ENCODE measurements at regions not wholly inside any gene's neighbourhood (a gene's known extent, or its start where the extent isn't known, plus 50 kb on each side); places are given as distances from the start of the nearest gene placed in this dataset.

GRCh38 chr17:21538615-21539014, 153.7 kb upstream of the KCNJ18 start:
- H3K9ac ChIP-seq (ENCODE audit: low read depth, low read length) = no peak overlapping the region
- DNase-seq (no peak), ATAC-seq (ENCODE audit: insufficient read depth, low read depth) (no peak)
- no peak overlapping the region for H3K27ac ChIP-seq (ENCODE audit: low read length)
- TF ChIP-seq CTCF (IDR thresholded peaks at IDR 0.05; ENCODE audit: borderline replicate concordance, extremely low read depth, low read length, poor library complexity, severe bottlenecking) = no peak
- TF ChIP-seq EZH2 (IDR thresholded peaks at IDR 0.05; ENCODE audit: borderline replicate concordance, low read depth, low read length, severe bottlenecking) = no peak
- no peak overlapping the region for H3K4me2 ChIP-seq (ENCODE audit: insufficient read depth, low read length)
- H3K27me3 ChIP-seq (ENCODE audit: insufficient read depth, low read length, poor library complexity) = no peaks in the 10 kb centered on the region
- no peak overlapping the region for H2AFZ ChIP-seq (ENCODE audit: low read depth, low read length)
- peaks cover 6% of the 10 kb centered on the region for H3K9me3 ChIP-seq (ENCODE audit: insufficient read depth, low read length, severe bottlenecking)
- no peaks in the 10 kb centered on the region for H3K79me2 ChIP-seq (ENCODE audit: insufficient read depth, low read length)
- H4K20me1 ChIP-seq (ENCODE audit: insufficient read depth, low read length) = no peaks in the 10 kb centered on the region
- H3K36me3 ChIP-seq (ENCODE audit: insufficient read depth, low read length) = peaks cover 15% of the 10 kb centered on the region
- no peak overlapping the region for H3K4me3 ChIP-seq (ENCODE audit: low read depth in 1 of 2, low read length in 2 of 2)
- H3K4me1 ChIP-seq (ENCODE audit: insufficient read depth, low read length) = no peaks in the 10 kb centered on the region

GRCh38 chr17:21539146-21539545, 153.2 kb upstream of the KCNJ18 start:
- no peak overlapping the region for H3K4me3 ChIP-seq (ENCODE audit: low read depth in 1 of 2, low read length in 2 of 2)
- H3K9ac ChIP-seq (ENCODE audit: low read depth, low read length) = no peak overlapping the region
- H4K20me1 ChIP-seq (ENCODE audit: insufficient read depth, low read length) = no peaks in the 10 kb centered on the region
- no peaks in the 10 kb centered on the region for H3K4me1 ChIP-seq (ENCODE audit: insufficient read depth, low read length)
- ATAC-seq (ENCODE audit: insufficient read depth, low read depth) = no peak
- no peak overlapping the region for H3K27ac ChIP-seq (ENCODE audit: low read length)
- peaks cover 11% of the 10 kb centered on the region for H3K36me3 ChIP-seq (ENCODE audit: insufficient read depth, low read length)
- no peak overlapping the region for H3K4me2 ChIP-seq (ENCODE audit: insufficient read depth, low read length)
- no peak for DNase-seq
- TF ChIP-seq EZH2 (IDR thresholded peaks at IDR 0.05; ENCODE audit: borderline replicate concordance, low read depth, low read length, severe bottlenecking) = no peak
- TF ChIP-seq CTCF (IDR thresholded peaks at IDR 0.05; ENCODE audit: borderline replicate concordance, extremely low read depth, low read length, poor library complexity, severe bottlenecking) = no peak
- no peaks in the 10 kb centered on the region for H3K79me2 ChIP-seq (ENCODE audit: insufficient read depth, low read length)
- H3K9me3 ChIP-seq (ENCODE audit: insufficient read depth, low read length, severe bottlenecking) = peaks cover 6% of the 10 kb centered on the region
- H3K27me3 ChIP-seq (ENCODE audit: insufficient read depth, low read length, poor library complexity) = no peaks in the 10 kb centered on the region
- no peak overlapping the region for H2AFZ ChIP-seq (ENCODE audit: low read depth, low read length)

GRCh38 chr17:21540502-21540901, 151.8 kb upstream of the KCNJ18 start:
- no peaks in the 10 kb centered on the region for H3K27me3 ChIP-seq (ENCODE audit: insufficient read depth, low read length, poor library complexity)
- H3K36me3 ChIP-seq (ENCODE audit: insufficient read depth, low read length) = no peaks in the 10 kb centered on the region; the same call in 1 of the 2 replicates
- no peak overlapping the region for H3K27ac ChIP-seq (ENCODE audit: low read length)
- no peak for DNase-seq
- no peak overlapping the region for H2AFZ ChIP-seq (ENCODE audit: low read depth, low read length)
- TF ChIP-seq EZH2 (IDR thresholded peaks at IDR 0.05; ENCODE audit: borderline replicate concordance, low read depth, low read length, severe bottlenecking) = no peak
- TF ChIP-seq CTCF (IDR thresholded peaks at IDR 0.05; ENCODE audit: borderline replicate concordance, extremely low read depth, low read length, poor library complexity, severe bottlenecking) = no peak
- no peaks in the 10 kb centered on the region for H3K4me1 ChIP-seq (ENCODE audit: insufficient read depth, low read length)
- H3K4me3 ChIP-seq (ENCODE audit: low read depth in 1 of 2, low read length in 2 of 2) = no peak overlapping the region
- ATAC-seq (ENCODE audit: insufficient read depth, low read depth) = no peak
- no peak overlapping the region for H3K9ac ChIP-seq (ENCODE audit: low read depth, low read length)
- H3K79me2 ChIP-seq (ENCODE audit: insufficient read depth, low read length) = no peaks in the 10 kb centered on the region
- no peaks in the 10 kb centered on the region for H4K20me1 ChIP-seq (ENCODE audit: insufficient read depth, low read length)
- H3K4me2 ChIP-seq (ENCODE audit: insufficient read depth, low read length) = no peak overlapping the region
- H3K9me3 ChIP-seq (ENCODE audit: insufficient read depth, low read length, severe bottlenecking) = peaks cover 6% of the 10 kb centered on the region

DNA sequence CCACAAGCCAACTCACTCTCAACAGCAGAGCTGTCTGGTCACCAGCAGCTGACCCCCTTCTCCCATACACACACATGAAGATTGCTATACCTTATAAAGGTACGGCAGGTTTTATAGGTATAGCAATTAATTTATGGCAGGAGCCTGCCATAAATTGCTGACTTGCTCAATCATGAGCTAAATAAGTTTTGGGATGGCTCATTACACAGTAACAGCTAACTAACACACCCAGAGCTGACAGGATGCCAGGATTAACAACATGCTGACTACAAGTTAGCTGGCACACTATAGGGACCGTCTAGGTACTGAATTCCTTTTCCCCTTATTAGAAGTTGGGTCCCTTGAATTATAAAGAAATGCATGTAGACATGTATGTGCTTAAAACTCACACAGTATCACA, 150.3 kb upstream of the KCNJ18 start:
- no peak overlapping the region for H3K4me2 ChIP-seq (ENCODE audit: insufficient read depth, low read length)
- H3K9me3 ChIP-seq (ENCODE audit: insufficient read depth, low read length, severe bottlenecking) = peaks cover 5% of the 10 kb centered on the region
- H3K27me3 ChIP-seq (ENCODE audit: insufficient read depth, low read length, poor library complexity) = no peaks in the 10 kb centered on the region
- no peaks in the 10 kb centered on the region; the same call in 1 of the 2 replicates for H3K36me3 ChIP-seq (ENCODE audit: insufficient read depth, low read length)
- H3K79me2 ChIP-seq (ENCODE audit: insufficient read depth, low read length) = no peaks in the 10 kb centered on the region
- no peak for DNase-seq
- no peak overlapping the region for H3K9ac ChIP-seq (ENCODE audit: low read depth, low read length)
- H4K20me1 ChIP-seq (ENCODE audit: insufficient read depth, low read length) = 0 out of 2 replicates have a peak, but pooled peaks cover 3% of the 10 kb centered on the region
- H3K27ac ChIP-seq (ENCODE audit: low read length) = no peak overlapping the region
- H3K4me1 ChIP-seq (ENCODE audit: insufficient read depth, low read length) = no peaks in the 10 kb centered on the region
- no peak for ATAC-seq (ENCODE audit: insufficient read depth, low read depth)
- TF ChIP-seq CTCF (IDR thresholded peaks at IDR 0.05; ENCODE audit: borderline replicate concordance, extremely low read depth, low read length, poor library complexity, severe bottlenecking) = no peak
- TF ChIP-seq EZH2 (IDR thresholded peaks at IDR 0.05; ENCODE audit: borderline replicate concordance, low read depth, low read length, severe bottlenecking) = no peak
- no peak overlapping the region for H3K4me3 ChIP-seq (ENCODE audit: low read depth in 1 of 2, low read length in 2 of 2)
- no peak overlapping the region for H2AFZ ChIP-seq (ENCODE audit: low read depth, low read length)
